Stimulated activated naive CD8-positive, alpha-beta T cell treated with anti-CD3 and anti-CD28 coated beads, Interleukin-15, amount 100 ng/mL, for 72 hours (primary cell): ENCODE measurements at regions not wholly inside any gene's neighbourhood (a gene's known extent, or its start where the extent isn't known, plus 50 kb on each side); places are given as distances from the start of the nearest gene placed in this dataset.
A peak's percentile ranks its signal among the peaks of the same experiment; 100 is the strongest.

Experiments used
- ATAC-seq: fragments of 150-1000 bp; cut with Tn5 transposase; 2 replicates; pipeline ENCODE4 v1.10.0; 2021; ENCODE audit warnings: mild to moderate bottlenecking, moderate library complexity
- DNase-seq, 2 donors: peaks; one replicate each; pipeline ENCODE4 v3.0.0; 2021 to 2022
- H3K27ac Mint-ChIP-seq, 2 donors: one replicate each; pipeline ENCODE4 v1.8.0; 2022; ENCODE audit warnings: mild to moderate bottlenecking in 2 of 2, mixed read lengths in 2 of 2, moderate library complexity in 2 of 2
- H3K27me3 Mint-ChIP-seq: one replicate; pipeline ENCODE4 v1.8.0; 2022; ENCODE audit warnings: mixed read lengths
- H3K4me1 Mint-ChIP-seq: one replicate; pipeline ENCODE4 v1.8.0; 2022; ENCODE audit warnings: mild to moderate bottlenecking, mixed read lengths
- H3K4me3 Mint-ChIP-seq, 2 donors: one replicate each; pipeline ENCODE4 v1.8.0; 2022; ENCODE audit warnings: mild to moderate bottlenecking in 2 of 2, mixed read lengths in 2 of 2, moderate library complexity in 1 of 2
- H3K9me3 Mint-ChIP-seq, 2 donors: one replicate each; pipeline ENCODE4 v1.8.0; 2022; ENCODE audit warnings: mixed read lengths in 2 of 2

- Mint-ChIP-seq H3K9me3 (peaks cover 0 to 7% of the 10 kb centered on the region in 2 donors), H3K4me1 (no peaks in the 10 kb centered on the region), H3K27me3 (no peaks in the 10 kb centered on the region), H3K4me3 (no peak overlapping the region), H3K27ac (no peak overlapping the region)
- no peak for DNase-seq
- ATAC-seq = no peak
These were observed 167.2 kb upstream of the FRMD6 start for GRCh38 chr14:51484485-51484884.

DNA sequence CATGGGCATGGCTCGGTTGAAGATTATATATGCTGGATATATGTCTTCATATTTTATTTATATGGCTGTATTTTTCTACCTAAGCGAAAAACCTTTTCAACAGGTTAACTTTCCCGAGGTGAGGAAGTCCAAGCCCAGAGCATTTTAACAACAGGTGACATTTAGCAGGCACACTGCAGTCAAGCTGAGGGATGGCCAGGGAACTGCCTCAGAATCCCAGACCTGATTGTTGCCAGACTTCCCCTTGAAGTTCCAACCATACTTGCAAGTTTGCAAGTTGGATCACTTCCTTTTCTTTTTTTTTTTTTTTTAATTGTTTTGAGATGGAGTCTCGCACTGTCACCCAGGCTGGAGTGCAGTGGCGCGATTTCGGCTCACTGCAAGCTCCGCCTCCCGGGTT, 166.0 kb upstream of the FRMD6 start:
- H3K27me3 Mint-ChIP-seq = no peaks in the 10 kb centered on the region
- H3K4me3 Mint-ChIP-seq = no peak overlapping the region
- DNase-seq (no peak), ATAC-seq (no peak)
- H3K27ac Mint-ChIP-seq = no peak overlapping the region
- peaks cover 0 to 7% of the 10 kb centered on the region in 2 donors for H3K9me3 Mint-ChIP-seq
- H3K4me1 Mint-ChIP-seq = no peaks in the 10 kb centered on the region

DNA sequence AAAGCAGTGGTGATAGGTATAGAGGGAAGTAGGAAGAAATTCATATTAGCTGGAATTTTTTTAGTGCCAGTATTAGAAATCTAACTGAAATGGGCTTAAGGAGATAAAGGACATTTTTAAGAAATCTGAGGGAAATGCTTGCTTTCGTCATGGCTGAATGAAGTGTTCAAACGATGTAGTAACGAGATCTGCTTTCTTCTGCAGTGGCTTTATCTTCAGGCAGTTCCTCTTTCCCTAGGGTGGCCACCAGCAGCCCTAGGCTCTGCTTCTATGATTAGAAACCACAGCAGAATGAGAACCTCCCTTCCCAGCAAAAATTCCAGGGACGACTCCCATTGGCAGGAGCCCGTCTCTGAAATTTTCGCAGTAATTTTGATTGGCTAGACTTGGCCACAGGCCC, 163.9 kb upstream of the FRMD6 start:
- DNase-seq (no peak), ATAC-seq (no peak)
- H3K27ac Mint-ChIP-seq = no peak overlapping the region
- no peaks in the 10 kb centered on the region for H3K27me3 Mint-ChIP-seq
- no peak overlapping the region for H3K4me3 Mint-ChIP-seq
- H3K4me1 Mint-ChIP-seq = no peaks in the 10 kb centered on the region
- peaks cover 0 to 7% of the 10 kb centered on the region in 2 donors for H3K9me3 Mint-ChIP-seq

GRCh38 chr14:51488569-51489220, 163.0 kb upstream of the FRMD6 start:
- H3K4me3 Mint-ChIP-seq = no peak overlapping the region
- no peak for ATAC-seq
- H3K27me3 Mint-ChIP-seq = peaks cover 7% of the 10 kb centered on the region
- H3K27ac Mint-ChIP-seq = no peak overlapping the region
- H3K9me3 Mint-ChIP-seq = peaks cover 4 to 7% of the 10 kb centered on the region in 2 donors
- DNase-seq = no peak
- H3K4me1 Mint-ChIP-seq = no peaks in the 10 kb centered on the region

DNA sequence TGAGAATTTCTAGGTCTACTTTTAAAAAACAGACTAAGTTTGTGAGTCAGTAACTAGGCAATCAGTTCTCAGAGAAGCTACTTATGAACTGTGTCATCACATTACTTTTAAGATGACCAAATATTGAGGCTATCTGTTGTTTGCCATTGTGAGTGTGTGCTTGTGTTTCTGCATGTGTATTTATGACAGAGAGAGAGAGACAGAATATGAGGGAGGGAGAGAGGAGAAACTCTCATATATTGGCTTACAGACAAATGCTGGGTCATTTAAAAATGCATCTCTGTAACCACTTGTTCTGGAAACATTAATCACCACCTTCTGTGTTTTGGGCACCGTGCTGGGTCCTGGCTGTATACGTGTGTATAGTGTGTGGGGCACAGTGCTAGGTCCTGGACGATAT, 161.5 kb upstream of the FRMD6 start:
- no peak for ATAC-seq
- Mint-ChIP-seq H3K9me3 (peaks cover 4 to 14% of the 10 kb centered on the region in 2 donors), H3K27ac (no peak overlapping the region), H3K4me1 (no peaks in the 10 kb centered on the region), H3K27me3 (peaks cover 14% of the 10 kb centered on the region), H3K4me3 (no peak overlapping the region)
- DNase-seq = no peak

GRCh38 chr14:51491036-51491545, 160.6 kb upstream of the FRMD6 start:
- Mint-ChIP-seq H3K4me3 (no peak overlapping the region), H3K9me3 (peaks cover 4 to 14% of the 10 kb centered on the region in 2 donors), H3K27me3 (peaks cover 17% of the 10 kb centered on the region), H3K27ac (no peak overlapping the region), H3K4me1 (no peaks in the 10 kb centered on the region)
- ATAC-seq (no peak), DNase-seq (no peak)

DNA sequence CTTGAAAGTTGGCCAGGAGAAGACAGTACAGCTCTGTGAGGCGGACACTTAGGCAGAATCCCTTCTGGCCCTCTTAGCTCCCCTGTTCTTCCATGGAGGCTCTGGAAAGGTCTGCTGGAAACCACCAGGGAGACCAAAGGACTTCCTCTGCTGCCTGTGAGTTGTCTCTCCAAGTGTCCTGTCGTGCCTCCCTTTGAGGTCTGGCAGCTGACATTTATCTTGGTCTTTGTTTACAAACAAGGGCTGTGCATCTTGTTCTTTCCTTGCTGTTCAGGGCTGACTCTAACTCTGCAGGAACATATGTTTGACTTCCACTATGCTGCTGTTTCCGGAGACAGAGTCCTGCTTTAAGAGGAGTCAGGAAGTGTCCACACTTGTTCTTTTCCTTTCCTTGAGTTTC, 159.9 kb upstream of the FRMD6 start:
- ATAC-seq = no peak
- no peak overlapping the region for H3K27ac Mint-ChIP-seq
- H3K27me3 Mint-ChIP-seq = peaks cover 17% of the 10 kb centered on the region
- DNase-seq = no peak
- H3K4me1 Mint-ChIP-seq = no peaks in the 10 kb centered on the region
- H3K9me3 Mint-ChIP-seq = peaks cover 4 to 14% of the 10 kb centered on the region in 2 donors
- H3K4me3 Mint-ChIP-seq = no peak overlapping the region

DNA sequence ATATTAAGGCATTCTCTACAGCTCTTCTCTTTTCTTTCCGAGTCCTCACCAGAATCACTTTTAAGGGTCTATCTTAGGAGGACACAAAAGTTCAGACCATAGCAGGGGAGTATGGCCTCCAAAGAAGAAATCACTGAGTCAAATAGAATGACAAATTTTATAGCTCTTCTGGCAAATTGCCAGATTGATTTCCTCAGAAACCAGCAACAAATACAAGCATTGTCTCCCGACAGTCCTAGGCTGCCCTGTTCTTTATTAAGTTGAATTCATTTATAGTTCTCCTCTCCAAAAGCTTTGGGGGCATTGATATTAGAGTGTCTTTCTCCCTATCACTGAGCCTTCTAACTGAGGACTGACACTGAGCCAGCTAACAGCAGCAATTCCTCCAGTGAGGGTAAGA, 156.4 kb upstream of the FRMD6 start:
- Mint-ChIP-seq H3K4me3 (no peak overlapping the region), H3K4me1 (no peaks in the 10 kb centered on the region), H3K27ac (no peak overlapping the region), H3K9me3 (peaks cover 4 to 14% of the 10 kb centered on the region in 2 donors), H3K27me3 (peaks cover 17% of the 10 kb centered on the region)
- ATAC-seq (no peak), DNase-seq (no peak)

- Mint-ChIP-seq H3K4me1 (no peaks in the 10 kb centered on the region), H3K4me3 (no peak overlapping the region), H3K9me3 (peaks cover 12 to 13% of the 10 kb centered on the region in 2 donors), H3K27ac (no peak overlapping the region), H3K27me3 (peaks cover 11% of the 10 kb centered on the region)
- no peak for DNase-seq
- no peak for ATAC-seq
These were observed 153.1 kb upstream of the FRMD6 start for GRCh38 chr14:51498411-51499227.

DNA sequence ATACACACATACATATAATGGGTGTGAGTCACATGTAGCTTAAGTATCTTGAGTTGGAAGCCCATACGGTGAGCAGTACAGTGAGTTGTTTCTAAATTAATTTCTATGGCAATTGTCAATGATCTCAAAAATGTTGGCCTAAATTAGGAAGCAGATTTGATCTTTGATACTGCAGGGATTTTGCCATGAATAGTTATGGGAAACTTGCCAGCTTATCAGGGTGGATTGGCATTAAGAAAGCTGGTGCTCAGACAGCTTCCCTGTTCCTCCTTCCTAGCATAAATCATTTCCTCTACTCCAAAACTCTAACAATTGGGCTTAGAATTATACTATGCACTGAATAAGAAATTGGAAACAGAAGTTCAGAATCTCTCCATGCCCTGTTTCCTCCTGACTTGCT, 150.9 kb upstream of the FRMD6 start:
- DNase-seq = no peak
- Mint-ChIP-seq H3K9me3 (peaks cover 5 to 12% of the 10 kb centered on the region in 2 donors), H3K27me3 (peaks cover 4% of the 10 kb centered on the region), H3K27ac (no peak overlapping the region), H3K4me3 (no peak overlapping the region), H3K4me1 (no peaks in the 10 kb centered on the region)
- no peak for ATAC-seq

DNA sequence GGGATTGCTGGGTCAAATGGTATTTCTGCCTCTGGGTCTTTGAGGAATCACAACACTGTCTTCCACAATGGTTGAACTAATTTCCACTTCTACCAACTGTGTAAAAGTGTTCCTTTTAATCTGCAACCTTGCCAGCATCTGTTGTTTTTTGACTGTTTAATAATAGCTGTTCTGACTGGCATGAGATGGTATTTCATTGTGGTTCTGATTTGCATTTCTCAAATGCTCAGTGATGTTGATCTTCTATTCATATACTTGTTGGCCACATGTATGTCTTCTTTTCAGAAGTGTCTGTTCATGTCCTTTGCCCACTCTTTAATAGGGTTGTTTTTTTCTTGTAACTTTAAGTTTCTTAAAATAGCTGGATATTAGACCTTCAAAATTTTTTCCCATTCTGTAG, 150.0 kb upstream of the FRMD6 start:
- Mint-ChIP-seq H3K4me1 (no peaks in the 10 kb centered on the region), H3K9me3 (peaks cover 5 to 12% of the 10 kb centered on the region in 2 donors)
- no peak for DNase-seq

GRCh38 chr14:51504669-51505068, 147.0 kb upstream of the FRMD6 start:
- peaks cover 22% of the 10 kb centered on the region for H3K27me3 Mint-ChIP-seq
- H3K4me1 Mint-ChIP-seq = no peaks in the 10 kb centered on the region
- no peak overlapping the region for H3K4me3 Mint-ChIP-seq
- ATAC-seq (no peak), DNase-seq (no peak)
- no peak overlapping the region for H3K27ac Mint-ChIP-seq
- peaks cover 5 to 12% of the 10 kb centered on the region in 2 donors for H3K9me3 Mint-ChIP-seq

More for the DNA sequence above, 150.0 kb upstream of the FRMD6 start:
- Mint-ChIP-seq H3K27me3 (peaks cover 11% of the 10 kb centered on the region), H3K27ac (no peak overlapping the region), H3K4me3 (no peak overlapping the region)
- no peak for ATAC-seq

DNA sequence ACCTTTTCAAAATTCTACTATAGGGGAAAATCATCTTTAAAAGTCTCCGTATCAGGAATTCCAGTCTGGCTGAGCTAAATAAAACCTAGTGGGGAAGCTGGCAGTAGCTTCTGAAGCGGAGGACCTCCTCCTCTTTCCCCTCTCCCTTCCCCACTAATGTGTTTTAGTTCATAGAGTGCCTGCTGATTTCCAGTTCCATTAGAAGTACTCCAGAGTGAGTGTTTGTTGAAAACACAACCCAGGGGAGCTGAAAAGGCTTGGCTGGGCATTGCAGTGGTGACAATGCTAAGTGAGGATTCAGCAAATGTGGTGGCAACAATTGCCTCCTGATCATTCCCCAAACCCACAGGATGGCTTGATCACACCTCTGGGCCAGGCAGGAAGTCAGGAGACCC, 144.2 kb upstream of the FRMD6 start:
- ATAC-seq = no peak
- Mint-ChIP-seq H3K27me3 (peaks cover 26% of the 10 kb centered on the region), H3K9me3 (peaks cover 4 to 7% of the 10 kb centered on the region in 2 donors), H3K27ac (no peak overlapping the region), H3K4me1 (no peaks in the 10 kb centered on the region), H3K4me3 (no peak overlapping the region)
- no peak for DNase-seq

DNA sequence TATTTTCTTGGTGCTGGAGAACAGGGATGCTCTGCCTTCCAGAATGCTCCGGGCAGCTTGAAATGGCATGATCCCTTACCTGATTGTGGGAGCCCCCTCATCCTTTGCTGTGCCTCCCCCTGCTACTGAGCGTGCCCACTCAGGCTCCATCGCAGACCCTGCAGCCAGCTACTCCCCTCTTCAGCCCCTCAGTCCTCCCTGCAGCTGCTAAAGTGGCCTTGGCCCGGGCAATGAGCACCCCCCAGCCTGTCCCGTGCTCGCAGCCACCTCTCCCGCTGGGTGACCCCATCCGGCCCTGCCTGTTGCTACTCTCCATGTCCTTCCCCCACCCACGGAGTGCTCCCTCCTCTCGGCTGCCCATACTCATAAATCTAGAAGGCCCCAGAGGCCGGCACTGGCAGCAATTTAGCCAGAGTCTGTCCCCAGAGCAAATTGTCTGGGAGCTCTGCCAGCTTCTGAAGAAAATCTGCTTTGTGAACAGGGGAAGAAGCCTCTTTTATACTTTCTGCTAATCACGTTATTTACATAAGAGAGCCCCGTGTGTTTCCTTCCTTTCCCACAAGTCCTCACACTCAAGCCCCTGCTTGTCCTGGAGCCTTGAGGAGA, 143.7 kb upstream of the FRMD6 start:
- peak overlapping the region in 1 of 2 donors; percentile 87 for H3K27ac Mint-ChIP-seq
- DNase-seq = no peak
- H3K4me3 Mint-ChIP-seq = no peak overlapping the region
- H3K27me3 Mint-ChIP-seq = peaks cover 28% of the 10 kb centered on the region
- H3K9me3 Mint-ChIP-seq = peaks cover 0 to 2% of the 10 kb centered on the region in 2 donors
- ATAC-seq = no peak
- H3K4me1 Mint-ChIP-seq = no peaks in the 10 kb centered on the region

DNA sequence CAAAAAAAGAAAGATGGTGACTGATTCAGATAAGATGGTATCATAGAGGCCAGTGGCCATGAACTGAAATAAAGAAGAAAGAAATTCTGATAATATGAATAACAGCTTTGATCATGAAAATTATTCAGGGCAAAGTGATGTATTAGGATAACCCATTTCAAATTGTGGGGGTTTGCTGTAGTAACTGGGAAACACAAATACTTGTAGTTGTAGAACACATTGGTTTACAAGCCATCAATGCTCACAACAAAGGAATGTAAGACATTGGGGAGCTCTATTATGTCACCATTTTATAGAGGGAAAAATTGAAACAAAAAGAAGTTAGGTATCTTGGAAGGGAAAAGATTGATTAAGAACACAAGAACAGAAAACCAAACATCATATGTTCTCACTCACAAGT, 140.4 kb upstream of the FRMD6 start:
- Mint-ChIP-seq H3K4me1 (no peaks in the 10 kb centered on the region), H3K4me3 (no peak overlapping the region), H3K27me3 (peaks cover 26% of the 10 kb centered on the region), H3K9me3 (no peaks in the 10 kb centered on the region), H3K27ac (no peak overlapping the region)
- no peak for ATAC-seq
- DNase-seq = no peak

- H3K4me3 Mint-ChIP-seq = no peak overlapping the region
- H3K4me1 Mint-ChIP-seq = no peaks in the 10 kb centered on the region
- DNase-seq = no peak
- no peaks in the 10 kb centered on the region for H3K9me3 Mint-ChIP-seq
- peaks cover 25% of the 10 kb centered on the region for H3K27me3 Mint-ChIP-seq
- H3K27ac Mint-ChIP-seq = no peak overlapping the region
- ATAC-seq = no peak
These were observed 139.4 kb upstream of the FRMD6 start for GRCh38 chr14:51512316-51512715.
